NCI-H510A (cell line): ENCODE measurements at regions not wholly inside any gene's neighbourhood (a gene's known extent, or its start where the extent isn't known, plus 50 kb on each side); places are given as distances from the start of the nearest gene placed in this dataset.

Experiments used
- DNase-seq: peaks from one replicate; lab custom pipeline; 2025; lab: John Stamatoyannopoulos, UW

GRCh38 chr13:70644052-70644451 is 535.8 kb upstream of the KLHL1 start:
- DNase-seq = no peak

- no peak for DNase-seq
Observed at GRCh38 chr13:70634893-70635292, 526.6 kb upstream of the KLHL1 start.

- DNase-seq = no peak
Observed at GRCh38 chr13:70630247-70630646, 522.0 kb upstream of the KLHL1 start.

GRCh38 chr13:70623239-70623638 is 515.0 kb upstream of the KLHL1 start:
- DNase-seq = no peak

GRCh38 chr13:70622796-70623195 is 514.5 kb upstream of the KLHL1 start:
- DNase-seq = no peak

- DNase-seq = no peak
Observed at GRCh38 chr13:70619936-70620335, 511.7 kb upstream of the KLHL1 start.

- DNase-seq = no peak
Observed at GRCh38 chr13:70616847-70617246, 508.6 kb upstream of the KLHL1 start.

- DNase-seq = no peak
Observed at GRCh38 chr13:70613295-70613694, 505.0 kb upstream of the KLHL1 start.

- no peak for DNase-seq
Observed at GRCh38 chr13:70612881-70613280, 504.6 kb upstream of the KLHL1 start.

- DNase-seq = no peak
Observed at GRCh38 chr13:70604448-70604847, 496.2 kb upstream of the KLHL1 start.

- no peak for DNase-seq
Observed at GRCh38 chr13:70593716-70594115, 485.5 kb upstream of the KLHL1 start.

GRCh38 chr13:70585109-70585508 is 476.9 kb upstream of the KLHL1 start:
- no peak for DNase-seq

- no peak for DNase-seq
Observed at GRCh38 chr13:70580825-70581224, 472.6 kb upstream of the KLHL1 start.

GRCh38 chr13:70579941-70580340 is 471.7 kb upstream of the KLHL1 start:
- no peak for DNase-seq

GRCh38 chr13:70571221-70571620 is 463.0 kb upstream of the KLHL1 start:
- no peak for DNase-seq

GRCh38 chr13:70568571-70568970 is 460.3 kb upstream of the KLHL1 start:
- DNase-seq = no peak

GRCh38 chr13:70544706-70545105 is 436.5 kb upstream of the KLHL1 start:
- no peak for DNase-seq

- no peak for DNase-seq
Observed at GRCh38 chr13:70541451-70541850, 433.2 kb upstream of the KLHL1 start.

GRCh38 chr13:70534466-70534865 is 426.2 kb upstream of the KLHL1 start:
- no peak for DNase-seq

- no peak for DNase-seq
Observed at GRCh38 chr13:70529652-70530051, 421.4 kb upstream of the KLHL1 start.

- no peak for DNase-seq
Observed at GRCh38 chr13:70527599-70527998, 419.3 kb upstream of the KLHL1 start.

GRCh38 chr13:70523622-70524021 is 415.4 kb upstream of the KLHL1 start:
- no peak for DNase-seq

- no peak for DNase-seq
Observed at GRCh38 chr13:70520275-70521036, 412.2 kb upstream of the KLHL1 start.

- DNase-seq = no peak
Observed at GRCh38 chr13:70518081-70518480, 409.8 kb upstream of the KLHL1 start.
